Liver (tissue), 7 donors: ENCODE measurements at regions not wholly inside any gene's neighbourhood (a gene's known extent, or its start where the extent isn't known, plus 50 kb on each side); places are given as distances from the start of the nearest gene placed in this dataset.

Source experiments
- DNase-seq: peaks from one replicate; pipeline ENCODE4 v3.0.0-alpha.2; 2017; ENCODE audit warnings: low spot score
- H3K27ac ChIP-seq, 2 donors: one replicate each; pipeline ENCODE4 v1.7.0; 2013; ENCODE audit warnings: inconsistent platforms in 2 of 2, low read length in 2 of 2, control low read depth in 1 of 2, low read depth in 1 of 2, mild to moderate bottlenecking in 1 of 2
- H3K27me3 ChIP-seq, 4 donors: one replicate each; pipeline versions ENCODE4 v1.6.1 to v1.7.0; 2013; ENCODE audit warnings: low read length in 3 of 4, inconsistent platforms in 1 of 4, mild to moderate bottlenecking in 1 of 4, moderate library complexity in 1 of 4; ENCODE audit not compliant: control insufficient read depth in 4 of 4, insufficient read depth in 4 of 4
- H3K36me3 ChIP-seq, 4 donors: one replicate each; pipeline versions ENCODE4 v1.6.1 to v1.7.0; 2013; ENCODE audit warnings: low read length in 3 of 4, mild to moderate bottlenecking in 3 of 4, low read depth in 1 of 4, moderate library complexity in 1 of 4; ENCODE audit not compliant: control insufficient read depth in 4 of 4, insufficient read depth in 3 of 4
- H3K4me1 ChIP-seq, 4 donors: one replicate each; pipeline versions ENCODE4 v1.6.1 to v1.7.0; 2013; ENCODE audit warnings: low read length in 3 of 4, mild to moderate bottlenecking in 3 of 4, moderate library complexity in 1 of 4; ENCODE audit not compliant: control insufficient read depth in 4 of 4, insufficient read depth in 4 of 4
- H3K4me3 ChIP-seq, 3 donors: one replicate each; pipeline versions ENCODE4 v1.6.1 to v1.7.0; 2013; ENCODE audit warnings: low read length in 3 of 3, control low read depth in 1 of 3, low read depth in 1 of 3, mild to moderate bottlenecking in 1 of 3
- H3K9ac ChIP-seq, 2 donors: one replicate each; pipeline ENCODE4 v1.7.0; 2013; ENCODE audit warnings: low read length in 2 of 2, mild to moderate bottlenecking in 2 of 2, moderate library complexity in 2 of 2, control low read depth in 1 of 2, low read depth in 1 of 2
- H3K9me3 ChIP-seq, 4 donors: one replicate each; pipeline versions ENCODE4 v1.6.1 to v1.7.0; 2013; ENCODE audit warnings: low read length in 3 of 4; ENCODE audit not compliant: control insufficient read depth in 4 of 4
- EGR1 ChIP-seq, 2 donors: IDR thresholded peaks; 2 replicates each; pipeline ENCODE4 v1.6.1; 2016 to 2018; ENCODE audit warnings: antibody characterized with exemption in 2 of 2, low read depth in 2 of 2
- FOXA2 ChIP-seq: IDR thresholded peaks from 2 replicates; pipeline ENCODE4 v1.6.1; 2016; ENCODE audit warnings: antibody characterized with exemption
- GABPA ChIP-seq, 2 donors: IDR thresholded peaks in 1 of 2; conservative IDR thresholded peaks in 1 of 2; 2 replicates each; pipeline ENCODE4 v1.6.1; 2016; ENCODE audit warnings: antibody characterized with exemption in 2 of 2, mild to moderate bottlenecking in 1 of 2, moderate library complexity in 1 of 2
- RAD21 ChIP-seq, 2 donors: IDR thresholded peaks; 2 replicates each; pipeline ENCODE4 v1.6.1; 2016; ENCODE audit warnings: antibody characterized with exemption in 2 of 2, mild to moderate bottlenecking in 2 of 2
- SP1 ChIP-seq: IDR thresholded peaks from 2 replicates; pipeline ENCODE4 v1.6.1; 2018; ENCODE audit warnings: antibody characterized with exemption, mild to moderate bottlenecking
- TAF1 ChIP-seq: conservative IDR thresholded peaks from 2 replicates; pipeline ENCODE4 v1.6.1; 2016; ENCODE audit warnings: antibody characterized with exemption, mild to moderate bottlenecking
- YY1 ChIP-seq: IDR thresholded peaks from 2 replicates; pipeline ENCODE4 v1.6.1; 2016; ENCODE audit warnings: antibody characterized with exemption, mild to moderate bottlenecking
- WGBS: extraction: QIAGEN DNeasy Blood & Tissue Kit; methylation state at CpG from one replicate; pipeline ENCODE4 v1.1.7; 2013; 5-methylcytosine and 5-hydroxymethylcytosine counted together
- TF ChIP-seq, protein P1 (sequence below): IDR thresholded peaks from 2 replicates; pipeline ENCODE4 v1.6.1; 2016; ENCODE audit warnings: antibody characterized with exemption
- TF ChIP-seq, protein P2 (sequence below): IDR thresholded peaks from 2 replicates; pipeline ENCODE4 v1.6.1; 2016; ENCODE audit warnings: antibody characterized with exemption
- TF ChIP-seq, protein P3 (sequence below): IDR thresholded peaks from 2 replicates; pipeline ENCODE4 v1.6.1; 2016; ENCODE audit warnings: antibody characterized with exemption, mild to moderate bottlenecking
- donor health status: healthy.
- donor health status: healthy.
- donor health status: healthy.
- donor health status: healthy.

DNA sequence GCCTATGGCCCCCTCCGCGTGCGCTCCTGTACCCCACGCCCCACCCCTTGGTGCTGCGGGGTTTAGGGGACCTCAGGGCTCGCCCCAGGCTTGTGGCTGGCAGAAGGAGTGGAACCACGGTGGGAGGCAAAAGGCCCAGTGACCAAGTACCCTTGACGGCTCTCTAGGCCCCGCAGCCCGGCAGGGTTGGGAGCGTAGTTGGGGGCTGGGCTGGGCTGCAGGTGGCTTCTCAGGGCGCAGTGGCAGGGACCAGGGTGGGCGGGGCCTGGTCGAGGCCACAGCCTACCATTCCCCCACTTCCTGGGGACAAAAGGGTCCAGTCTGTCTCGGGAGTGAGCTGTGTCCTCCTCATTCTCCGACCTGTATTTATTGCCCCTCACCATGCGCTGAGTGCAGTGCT lies 124.9 kb downstream of the RBFOX3 start:
- DNase-seq: no peak
- H3K36me3 ChIP-seq: no peaks in the 10 kb centered on the region
- WGBS: 60% methylated on average over 17 of the region's 17 CpGs
- TF ChIP-seq, protein P1, sequence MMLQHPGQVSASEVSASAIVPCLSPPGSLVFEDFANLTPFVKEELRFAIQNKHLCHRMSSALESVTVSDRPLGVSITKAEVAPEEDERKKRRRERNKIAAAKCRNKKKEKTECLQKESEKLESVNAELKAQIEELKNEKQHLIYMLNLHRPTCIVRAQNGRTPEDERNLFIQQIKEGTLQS: no peak
- no peak for TF ChIP-seq SP1
- TF ChIP-seq GABPA (IDR thresholded peaks at IDR 0.05 in 1 of 2, conservative IDR thresholded peaks at IDR 0.05 in 1 of 2): no peak
- TF ChIP-seq, protein P2, sequence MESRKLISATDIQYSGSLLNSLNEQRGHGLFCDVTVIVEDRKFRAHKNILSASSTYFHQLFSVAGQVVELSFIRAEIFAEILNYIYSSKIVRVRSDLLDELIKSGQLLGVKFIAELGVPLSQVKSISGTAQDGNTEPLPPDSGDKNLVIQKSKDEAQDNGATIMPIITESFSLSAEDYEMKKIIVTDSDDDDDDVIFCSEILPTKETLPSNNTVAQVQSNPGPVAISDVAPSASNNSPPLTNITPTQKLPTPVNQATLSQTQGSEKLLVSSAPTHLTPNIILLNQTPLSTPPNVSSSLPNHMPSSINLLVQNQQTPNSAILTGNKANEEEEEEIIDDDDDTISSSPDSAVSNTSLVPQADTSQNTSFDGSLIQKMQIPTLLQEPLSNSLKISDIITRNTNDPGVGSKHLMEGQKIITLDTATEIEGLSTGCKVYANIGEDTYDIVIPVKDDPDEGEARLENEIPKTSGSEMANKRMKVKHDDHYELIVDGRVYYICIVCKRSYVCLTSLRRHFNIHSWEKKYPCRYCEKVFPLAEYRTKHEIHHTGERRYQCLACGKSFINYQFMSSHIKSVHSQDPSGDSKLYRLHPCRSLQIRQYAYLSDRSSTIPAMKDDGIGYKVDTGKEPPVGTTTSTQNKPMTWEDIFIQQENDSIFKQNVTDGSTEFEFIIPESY: no peak
- no peak for TF ChIP-seq FOXA2
- TF ChIP-seq YY1: no peak
- TF ChIP-seq RAD21 (IDR thresholded peaks at IDR 0.05): no peak
- H3K9me3 ChIP-seq: no peaks in the 10 kb centered on the region
- H3K27ac ChIP-seq: no peak overlapping the region
- H3K4me3 ChIP-seq: no peak overlapping the region
- no peaks in the 10 kb centered on the region for H3K4me1 ChIP-seq
- H3K9ac ChIP-seq: no peak overlapping the region
- peaks cover 0 to 3% (median 0%) of the 10 kb centered on the region in 4 donors for H3K27me3 ChIP-seq

DNA sequence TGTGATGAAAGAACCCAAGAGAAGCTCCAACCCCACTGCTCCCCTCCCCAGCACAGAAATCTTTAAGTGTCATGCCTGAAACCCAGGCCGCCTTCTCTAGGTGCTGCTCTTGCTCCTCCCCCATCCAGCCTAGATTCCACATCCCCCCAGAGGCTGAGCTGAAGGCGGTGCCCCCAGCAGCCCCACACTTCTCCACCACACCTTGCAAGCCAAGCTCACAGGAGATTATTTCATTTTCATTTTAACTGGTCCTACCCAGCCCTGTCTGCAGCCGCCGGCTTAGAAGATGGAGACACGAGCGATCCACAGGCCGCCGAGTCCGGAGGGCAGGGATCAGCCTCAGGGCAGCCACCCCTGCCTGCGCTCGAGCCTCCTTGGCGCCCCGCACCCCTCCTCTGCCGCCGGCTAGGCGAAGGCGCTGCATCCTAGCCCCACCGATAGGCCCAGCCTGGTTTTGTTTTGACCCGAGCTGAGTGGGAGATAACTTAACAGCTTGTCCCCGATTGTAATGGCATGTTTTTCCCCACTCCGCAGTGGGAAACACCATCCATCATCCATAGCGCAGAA lies 125.3 kb downstream of the RBFOX3 start:
- DNase-seq: no peak
- no peak overlapping the region for H3K9ac ChIP-seq
- H3K36me3 ChIP-seq: no peaks in the 10 kb centered on the region
- WGBS: 57% methylated on average over 22 of the region's 22 CpGs
- no peaks in the 10 kb centered on the region for H3K4me1 ChIP-seq
- H3K27ac ChIP-seq: no peak overlapping the region
- peaks cover 0 to 4% (median 0%) of the 10 kb centered on the region in 4 donors for H3K27me3 ChIP-seq
- TF ChIP-seq TAF1: no peak
- TF ChIP-seq, protein P3, sequence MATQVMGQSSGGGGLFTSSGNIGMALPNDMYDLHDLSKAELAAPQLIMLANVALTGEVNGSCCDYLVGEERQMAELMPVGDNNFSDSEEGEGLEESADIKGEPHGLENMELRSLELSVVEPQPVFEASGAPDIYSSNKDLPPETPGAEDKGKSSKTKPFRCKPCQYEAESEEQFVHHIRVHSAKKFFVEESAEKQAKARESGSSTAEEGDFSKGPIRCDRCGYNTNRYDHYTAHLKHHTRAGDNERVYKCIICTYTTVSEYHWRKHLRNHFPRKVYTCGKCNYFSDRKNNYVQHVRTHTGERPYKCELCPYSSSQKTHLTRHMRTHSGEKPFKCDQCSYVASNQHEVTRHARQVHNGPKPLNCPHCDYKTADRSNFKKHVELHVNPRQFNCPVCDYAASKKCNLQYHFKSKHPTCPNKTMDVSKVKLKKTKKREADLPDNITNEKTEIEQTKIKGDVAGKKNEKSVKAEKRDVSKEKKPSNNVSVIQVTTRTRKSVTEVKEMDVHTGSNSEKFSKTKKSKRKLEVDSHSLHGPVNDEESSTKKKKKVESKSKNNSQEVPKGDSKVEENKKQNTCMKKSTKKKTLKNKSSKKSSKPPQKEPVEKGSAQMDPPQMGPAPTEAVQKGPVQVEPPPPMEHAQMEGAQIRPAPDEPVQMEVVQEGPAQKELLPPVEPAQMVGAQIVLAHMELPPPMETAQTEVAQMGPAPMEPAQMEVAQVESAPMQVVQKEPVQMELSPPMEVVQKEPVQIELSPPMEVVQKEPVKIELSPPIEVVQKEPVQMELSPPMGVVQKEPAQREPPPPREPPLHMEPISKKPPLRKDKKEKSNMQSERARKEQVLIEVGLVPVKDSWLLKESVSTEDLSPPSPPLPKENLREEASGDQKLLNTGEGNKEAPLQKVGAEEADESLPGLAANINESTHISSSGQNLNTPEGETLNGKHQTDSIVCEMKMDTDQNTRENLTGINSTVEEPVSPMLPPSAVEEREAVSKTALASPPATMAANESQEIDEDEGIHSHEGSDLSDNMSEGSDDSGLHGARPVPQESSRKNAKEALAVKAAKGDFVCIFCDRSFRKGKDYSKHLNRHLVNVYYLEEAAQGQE: no peak
- H3K9me3 ChIP-seq: no peaks in the 10 kb centered on the region
- no peak overlapping the region for H3K4me3 ChIP-seq

DNA sequence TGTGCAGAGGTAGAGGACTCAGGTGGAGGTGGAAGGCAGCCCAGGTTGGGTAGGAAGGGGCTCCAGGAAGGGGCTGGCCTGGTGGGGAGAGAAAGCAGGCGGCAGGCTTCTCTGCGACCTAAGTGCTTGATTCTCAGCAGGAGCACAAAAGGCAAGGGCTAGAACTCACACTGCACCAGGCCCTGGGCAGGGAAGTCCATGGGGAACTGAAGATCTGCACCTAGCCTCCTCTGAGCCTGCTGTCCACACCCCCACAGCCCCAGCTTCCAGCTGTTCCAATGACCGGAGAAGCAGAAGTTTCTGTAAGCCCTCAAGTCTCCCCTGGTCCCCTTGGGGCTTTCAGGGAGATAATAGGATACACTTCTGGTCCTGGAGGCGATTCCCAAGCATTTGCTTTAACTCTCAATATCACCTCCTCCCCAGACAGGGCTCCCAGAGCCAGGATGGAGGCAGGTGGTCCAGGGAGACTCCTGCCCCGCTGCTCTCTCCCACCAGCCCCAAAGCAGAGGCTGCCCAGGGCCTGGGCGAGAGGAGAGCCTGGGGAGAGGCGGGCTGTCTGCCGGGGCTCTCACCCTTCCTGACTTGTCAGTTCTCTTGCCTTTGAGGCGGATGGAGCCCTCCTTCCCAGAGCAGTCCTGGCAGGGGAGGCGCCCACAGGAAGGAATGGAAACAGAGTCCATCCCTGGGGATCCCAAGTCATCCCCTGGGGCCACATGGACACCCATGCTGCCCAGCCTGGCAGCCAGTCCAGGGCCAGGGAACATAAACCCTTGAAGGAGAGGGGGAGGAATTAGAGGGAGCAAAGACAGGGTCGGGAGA lies 126.0 kb downstream of the RBFOX3 start:
- H3K27ac ChIP-seq: no peak overlapping the region
- no peaks in the 10 kb centered on the region for H3K36me3 ChIP-seq
- no peak for DNase-seq
- no peak overlapping the region for H3K4me3 ChIP-seq
- WGBS: 60% methylated on average over 11 of the region's 11 CpGs
- H3K9me3 ChIP-seq: no peaks in the 10 kb centered on the region
- peaks cover 0 to 4% (median 0%) of the 10 kb centered on the region in 4 donors for H3K27me3 ChIP-seq
- no peak overlapping the region for H3K9ac ChIP-seq
- TF ChIP-seq EGR1 (IDR thresholded peaks at IDR 0.05; ENCODE audit: low read depth in 2 of 2): no peak
- TF ChIP-seq, protein P2: no peak
- no peaks in the 10 kb centered on the region for H3K4me1 ChIP-seq
